Cardiac muscle cell (in vitro differentiated cells and primary cell): ENCODE measurements at regions not wholly inside any gene's neighbourhood (a gene's known extent, or its start where the extent isn't known, plus 50 kb on each side); places are given as distances from the start of the nearest gene placed in this dataset.

ENCODE experiments used
- DNase-seq, 2 donors: peaks; one replicate each; pipeline versions ENCODE4 v3.0.0 to v3.0.0-alpha.2; 2010 to 2017; ENCODE audit warnings: low read depth in 1 of 2, low spot score in 1 of 2
- H3K27ac ChIP-seq: fragments of 200-600 bp; sonication (generic); 2 replicates; pipeline ENCODE4 v1.5.1; 2016
- H3K27me3 ChIP-seq: fragments of 200-600 bp; sonication (generic); 2 replicates; pipeline ENCODE4 v1.6.0; 2016; ENCODE audit warnings: control low read depth
- H3K36me3 ChIP-seq: fragments of 200-600 bp; sonication (generic); 2 replicates; pipeline ENCODE4 v1.5.1; 2016; ENCODE audit warnings: control low read depth
- H3K4me1 ChIP-seq: fragments of 200-600 bp; sonication (generic); 2 replicates; pipeline ENCODE4 v1.8.1; 2017; ENCODE audit warnings: low read depth, mild to moderate bottlenecking, mixed run types
- H3K4me3 ChIP-seq: fragments of 200-600 bp; sonication (generic); 2 replicates; pipeline ENCODE4 v1.5.1; 2016; ENCODE audit warnings: mild to moderate bottlenecking
- H3K9me3 ChIP-seq: fragments of 200-600 bp; sonication (generic); 2 replicates; pipeline ENCODE4 v1.5.1; 2017; ENCODE audit warnings: low read depth, mild to moderate bottlenecking, control low read depth
- CTCF ChIP-seq: IDR thresholded peaks from 2 replicates; pipeline ENCODE4 v1.5.1; 2012; ENCODE audit warnings: low read depth, mild to moderate bottlenecking, low read length

- DNase-seq: no peak
- Histone ChIP-seq H3K27ac (no peak overlapping the region), H3K4me3 (no peak overlapping the region), H3K27me3 (peaks cover 43% of the 10 kb centered on the region), H3K4me1 (no peaks in the 10 kb centered on the region), H3K36me3 (no peaks in the 10 kb centered on the region), H3K9me3 (no peaks in the 10 kb centered on the region)
- TF ChIP-seq CTCF: no peak
Observed at GRCh38 chr15:88337993-88338392, 81.5 kb upstream of the NTRK3 start.

- Histone ChIP-seq H3K4me1 (no peaks in the 10 kb centered on the region), H3K4me3 (no peak overlapping the region), H3K9me3 (no peaks in the 10 kb centered on the region), H3K36me3 (no peaks in the 10 kb centered on the region), H3K27me3 (peaks cover 47% of the 10 kb centered on the region), H3K27ac (no peak overlapping the region)
- no peak for DNase-seq
- no peak for TF ChIP-seq CTCF
Observed at GRCh38 chr15:88335074-88335473, 78.5 kb upstream of the NTRK3 start.

- no peak for DNase-seq
- Histone ChIP-seq H3K9me3 (no peaks in the 10 kb centered on the region), H3K36me3 (no peaks in the 10 kb centered on the region), H3K27ac (no peak overlapping the region), H3K4me3 (no peak overlapping the region), H3K27me3 (peaks cover 49% of the 10 kb centered on the region), H3K4me1 (no peaks in the 10 kb centered on the region)
- TF ChIP-seq CTCF: no peak
Observed at GRCh38 chr15:88334436-88334835, 77.9 kb upstream of the NTRK3 start.

GRCh38 chr15:88331291-88331690 lies 74.8 kb upstream of the NTRK3 start:
- peak; percentile 31 to 85 for DNase-seq
- Histone ChIP-seq H3K27me3 (peaks cover 60% of the 10 kb centered on the region), H3K27ac (no peak overlapping the region), H3K9me3 (no peaks in the 10 kb centered on the region), H3K4me1 (no peaks in the 10 kb centered on the region), H3K4me3 (no peak overlapping the region), H3K36me3 (no peaks in the 10 kb centered on the region)
- peak; percentile 52 for TF ChIP-seq CTCF

GRCh38 chr15:88326924-88327323 lies 70.4 kb upstream of the NTRK3 start:
- H3K27me3 ChIP-seq: peaks cover 44% of the 10 kb centered on the region
- H3K9me3 ChIP-seq: no peaks in the 10 kb centered on the region
- no peak for DNase-seq
- no peak for TF ChIP-seq CTCF
- no peaks in the 10 kb centered on the region for H3K36me3 ChIP-seq
- no peak overlapping the region for H3K27ac ChIP-seq
- no peaks in the 10 kb centered on the region for H3K4me1 ChIP-seq
- H3K4me3 ChIP-seq: no peak overlapping the region

GRCh38 chr15:88324741-88325065 lies 68.2 kb upstream of the NTRK3 start:
- no peak for DNase-seq
- no peak for TF ChIP-seq CTCF
- Histone ChIP-seq H3K27ac (no peak overlapping the region), H3K9me3 (no peaks in the 10 kb centered on the region), H3K27me3 (peaks cover 51% of the 10 kb centered on the region), H3K4me1 (no peaks in the 10 kb centered on the region), H3K36me3 (no peaks in the 10 kb centered on the region), H3K4me3 (no peak overlapping the region)
